B cell (primary cell): ENCODE measurements at regions not wholly inside any gene's neighbourhood (a gene's known extent, or its start where the extent isn't known, plus 50 kb on each side); places are given as distances from the start of the nearest gene placed in this dataset.

Experiments
- CTCF ChIP-seq: fragments of 200-600 bp; IDR thresholded peaks from one replicate; pipeline ENCODE4 v1.8.0; 2022; ENCODE audit warnings: antibody characterized with exemption, mild to moderate bottlenecking
- EZH2 ChIP-seq: IDR thresholded peaks from 2 replicates; pipeline ENCODE4 v1.6.1; 2012; ENCODE audit warnings: borderline replicate concordance, low read depth, mild to moderate bottlenecking, moderate library complexity, low read length; ENCODE audit not compliant: insufficient read depth, poor library complexity, severe bottlenecking

- TF ChIP-seq EZH2, result no peak
- no peak for TF ChIP-seq CTCF
Measured at GRCh38 chr6:134588267-134588666, 270.4 kb upstream of the SGK1 start.
